CD14-positive monocyte (primary cell): ENCODE measurements at regions not wholly inside any gene's neighbourhood (a gene's known extent, or its start where the extent isn't known, plus 50 kb on each side); places are given as distances from the start of the nearest gene placed in this dataset.

Experiments used
- DNase-seq, 3 donors: peaks; one replicate each; pipeline ENCODE4 v3.0.0-alpha.2; 2011 to 2022
- H2AFZ ChIP-seq: 2 replicates; pipeline ENCODE4 v1.6.0; 2012; ENCODE audit warnings: mild to moderate bottlenecking, low read depth, low read length, inconsistent platforms; ENCODE audit not compliant: insufficient read depth, poor library complexity, severe bottlenecking
- H3K27ac ChIP-seq, 2 donors: 1 replicate in 1 of 2; 2 replicates in 1 of 2; pipeline ENCODE4 v1.5.1; 2012 to 2013; ENCODE audit warnings: low read length in 2 of 2, control low read depth in 1 of 2, inconsistent platforms in 1 of 2, low read depth in 1 of 2, mild to moderate bottlenecking in 1 of 2
- H3K27me3 ChIP-seq, 2 donors: one replicate each; pipeline versions ENCODE4 v1.6.0 to v1.6.1; 2011 to 2013; ENCODE audit warnings: low read length in 2 of 2; ENCODE audit not compliant: control insufficient read depth in 2 of 2, insufficient read depth in 2 of 2
- H3K36me3 ChIP-seq, 2 donors: replicated peaks in 1 of 2; 1 replicate in 1 of 2; 2 replicates in 1 of 2; pipeline versions ENCODE4 v1.5.1 to v1.6.1; 2012 to 2013; ENCODE audit warnings: low read length in 2 of 2, control low read depth in 1 of 2, inconsistent platforms in 1 of 2, mild to moderate bottlenecking in 1 of 2; ENCODE audit not compliant: insufficient read depth in 2 of 2, control insufficient read depth in 1 of 2
- H3K4me1 ChIP-seq, 2 donors: 1 replicate in 1 of 2; 2 replicates in 1 of 2; pipeline versions ENCODE4 v1.5.1 to v1.6.1; 2012 to 2013; ENCODE audit warnings: low read length in 2 of 2, control low read depth in 1 of 2, inconsistent platforms in 1 of 2, mild to moderate bottlenecking in 1 of 2, moderate library complexity in 1 of 2; ENCODE audit not compliant: insufficient read depth in 2 of 2, control insufficient read depth in 1 of 2
- H3K4me2 ChIP-seq: replicated peaks from 2 replicates; pipeline ENCODE3; 2012; ENCODE audit warnings: low read length, moderate library complexity, mild to moderate bottlenecking; ENCODE audit not compliant: poor library complexity, severe bottlenecking; ENCODE audit errors: extremely low read depth
- H3K4me3 ChIP-seq, 3 experiments: fragments of 200-600 bp in 1 of 3; sonication (generic) in 1 of 3; replicated peaks in 1 of 3; 1 replicate in 2 of 3; 2 replicates in 1 of 3; pipeline ENCODE4 v1.5.1; 2011 to 2013; ENCODE audit warnings: low read length in 3 of 3, mild to moderate bottlenecking in 3 of 3, control low read depth in 2 of 3, low read depth in 2 of 3, inconsistent platforms in 1 of 3, moderate library complexity in 1 of 3
- H3K79me2 ChIP-seq: 2 replicates; pipeline ENCODE4 v1.6.0; 2012; ENCODE audit warnings: mild to moderate bottlenecking, control low read depth, inconsistent platforms, low read length, moderate library complexity; ENCODE audit not compliant: insufficient read depth
- H3K9ac ChIP-seq: 2 replicates; pipeline ENCODE4 v1.6.0; 2017; ENCODE audit warnings: low read length, mild to moderate bottlenecking; ENCODE audit not compliant: insufficient read depth, poor library complexity, severe bottlenecking
- H3K9me3 ChIP-seq, 2 donors: replicated peaks in 1 of 2; 1 replicate in 1 of 2; 2 replicates in 1 of 2; pipeline versions ENCODE4 v1.5.1 to v1.6.1; 2012 to 2013; ENCODE audit warnings: low read length in 2 of 2, control low read depth in 1 of 2; ENCODE audit not compliant: control insufficient read depth in 1 of 2, insufficient read depth in 1 of 2
- H4K20me1 ChIP-seq: 2 replicates; pipeline ENCODE4 v1.6.0; 2012; ENCODE audit warnings: mild to moderate bottlenecking, low read length, control low read depth, moderate library complexity; ENCODE audit not compliant: insufficient read depth
- H3K27ac Mint-ChIP-seq, 7 donors: one replicate each; pipeline ENCODE4 v1.8.0; 2020; ENCODE audit warnings: mild to moderate bottlenecking in 7 of 7, mixed read lengths in 7 of 7, moderate library complexity in 6 of 7, inconsistent platforms in 2 of 7
- H3K27me3 Mint-ChIP-seq, 3 donors: one replicate each; pipeline ENCODE4 v1.8.0; 2021 to 2022; ENCODE audit warnings: low read depth in 3 of 3, mild to moderate bottlenecking in 3 of 3, mixed read lengths in 3 of 3, moderate library complexity in 3 of 3, inconsistent platforms in 1 of 3
- H3K36me3 Mint-ChIP-seq, 2 donors: one replicate each; pipeline ENCODE4 v1.8.0; 2020; ENCODE audit warnings: mixed read lengths in 2 of 2, inconsistent platforms in 1 of 2, mild to moderate bottlenecking in 1 of 2
- H3K4me1 Mint-ChIP-seq: one replicate; pipeline ENCODE4 v1.8.0; 2020; ENCODE audit warnings: mild to moderate bottlenecking, mixed read lengths
- H3K4me3 Mint-ChIP-seq, 2 donors: one replicate each; pipeline ENCODE4 v1.8.0; 2020; ENCODE audit warnings: mild to moderate bottlenecking in 2 of 2, mixed read lengths in 2 of 2, moderate library complexity in 1 of 2
- H3K9me3 Mint-ChIP-seq, 7 donors: one replicate each; pipeline ENCODE4 v1.8.0; 2020 to 2022; ENCODE audit warnings: mixed read lengths in 7 of 7, mild to moderate bottlenecking in 6 of 7, moderate library complexity in 6 of 7, inconsistent platforms in 2 of 7
- CTCF ChIP-seq: fragments of 200-600 bp; IDR thresholded peaks from one replicate; pipeline ENCODE4 v1.8.0; 2022; ENCODE audit warnings: antibody characterized with exemption, mild to moderate bottlenecking
- WGBS: methylation state at CpG from one replicate; pipeline ENCODE4 v1.1.5; 2013; ENCODE audit warnings: missing lambda C conversion rate; ENCODE audit not compliant: insufficient coverage; 5-methylcytosine and 5-hydroxymethylcytosine counted together
- intact Hi-C, 2 donors: fragments of 100-400 bp; cut with micrococcal nuclease; formaldehyde crosslinking; loops; one replicate each; pipeline versions ENCODE4 v1.15.0 to v1.15.1; 2023

GRCh38 chr4:1488831-1489638, 82.8 kb upstream of the NKX1-1 start:
- H3K9me3 Mint-ChIP-seq: peaks cover 31 to 36% (median 32%) of the 10 kb centered on the region in 7 donors
- no peaks in the 10 kb centered on the region for H3K36me3 ChIP-seq
- no peaks in the 10 kb centered on the region for H3K27me3 ChIP-seq
- intact Hi-C loops: no loop called here
- TF ChIP-seq CTCF: no peak
- no peak overlapping the region for H3K4me3 ChIP-seq
- H4K20me1 ChIP-seq: no peaks in the 10 kb centered on the region
- no peak for DNase-seq
- H3K27me3 Mint-ChIP-seq: peaks cover 5 to 14% (median 10%) of the 10 kb centered on the region in 3 donors
- H3K4me3 Mint-ChIP-seq: no peak overlapping the region
- no peaks in the 10 kb centered on the region for H3K79me2 ChIP-seq
- no peaks in the 10 kb centered on the region for H3K4me1 Mint-ChIP-seq
- H3K9me3 ChIP-seq: peaks cover 25 to 35% of the 10 kb centered on the region in 2 donors
- H2AFZ ChIP-seq: no peak overlapping the region
- H3K4me1 ChIP-seq: no peaks in the 10 kb centered on the region
- no peak overlapping the region for H3K9ac ChIP-seq
- no peak overlapping the region for H3K27ac Mint-ChIP-seq
- H3K4me2 ChIP-seq: no peak overlapping the region
- no peaks in the 10 kb centered on the region for H3K36me3 Mint-ChIP-seq
- 82% methylated on average over 26 of the region's 28 CpGs for WGBS
- no peak overlapping the region for H3K27ac ChIP-seq

DNA sequence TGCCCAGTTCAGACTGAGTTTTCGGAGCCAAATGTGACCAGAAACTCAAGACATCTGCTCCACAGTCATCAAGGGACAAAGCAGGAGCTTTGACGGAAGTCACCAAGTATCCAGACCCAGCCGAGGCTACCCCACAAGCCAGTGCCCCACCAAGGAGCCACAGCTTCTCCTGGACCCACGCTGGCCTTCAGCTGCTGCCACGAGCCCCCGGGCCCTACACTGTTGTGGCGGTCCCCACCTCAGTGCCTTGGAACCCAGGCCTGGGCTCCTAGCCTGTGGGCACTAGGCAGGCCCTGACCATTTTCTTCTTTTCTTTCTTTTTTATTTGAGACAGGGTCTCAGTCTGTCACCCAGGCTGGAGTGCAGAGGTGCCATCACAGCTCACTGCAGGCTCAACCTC, 82.1 kb upstream of the NKX1-1 start:
- Mint-ChIP-seq H3K4me3 (no peak overlapping the region), H3K27ac (no peak overlapping the region), H3K27me3 (peaks cover 6 to 12% (median 11%) of the 10 kb centered on the region in 3 donors), H3K4me1 (no peaks in the 10 kb centered on the region), H3K9me3 (peaks cover 31 to 43% (median 34%) of the 10 kb centered on the region in 7 donors), H3K36me3 (no peaks in the 10 kb centered on the region)
- Histone ChIP-seq H3K79me2 (no peaks in the 10 kb centered on the region), H3K27me3 (no peaks in the 10 kb centered on the region), H3K4me3 (no peak overlapping the region), H3K27ac (no peak overlapping the region), H3K36me3 (no peaks in the 10 kb centered on the region), H2AFZ (no peak overlapping the region), H4K20me1 (no peaks in the 10 kb centered on the region), H3K4me2 (no peak overlapping the region), H3K9me3 (peaks cover 25 to 35% of the 10 kb centered on the region in 2 donors), H3K4me1 (no peaks in the 10 kb centered on the region), H3K9ac (no peak overlapping the region)
- intact Hi-C loops: no loop called here
- TF ChIP-seq CTCF: no peak
- 93% methylated on average over 6 of the region's 7 CpGs for WGBS
- DNase-seq: no peak
